NT2/D1 (cell line): ENCODE measurements at regions not wholly inside any gene's neighbourhood (a gene's known extent, or its start where the extent isn't known, plus 50 kb on each side); places are given as distances from the start of the nearest gene placed in this dataset.

Source experiments
- DNase-seq: peaks from one replicate; pipeline ENCODE4 v3.0.0-alpha.2; 2011; ENCODE audit warnings: low read depth, low spot score
- H3K27me3 ChIP-seq: 2 replicates; pipeline ENCODE4 v1.6.0; 2011; ENCODE audit warnings: mild to moderate bottlenecking; ENCODE audit not compliant: insufficient read length, insufficient read depth
- H3K36me3 ChIP-seq: 2 replicates; pipeline ENCODE4 v1.6.1; 2011; ENCODE audit warnings: mild to moderate bottlenecking, low read length, mixed read lengths; ENCODE audit not compliant: insufficient read depth, insufficient read length
- H3K4me1 ChIP-seq: 2 replicates; pipeline ENCODE4 v1.5.1; 2011; ENCODE audit not compliant: insufficient read depth, insufficient read length
- H3K4me3 ChIP-seq: 2 replicates; pipeline ENCODE4 v1.5.1; 2011; ENCODE audit warnings: low read depth; ENCODE audit not compliant: insufficient read length
- H3K9ac ChIP-seq: 2 replicates; pipeline ENCODE4 v1.6.0; 2011; ENCODE audit warnings: low read depth; ENCODE audit not compliant: insufficient read length
- H3K9me3 ChIP-seq: 2 replicates; pipeline ENCODE4 v1.5.1; 2011; ENCODE audit warnings: mild to moderate bottlenecking, low read length; ENCODE audit not compliant: insufficient read depth
- SUZ12 ChIP-seq: IDR thresholded peaks from 2 replicates; pipeline ENCODE4 v1.6.1; 2011; ENCODE audit not compliant: insufficient read length, insufficient read depth; ENCODE audit errors: extremely low read depth
- YY1 ChIP-seq: IDR thresholded peaks from 2 replicates; pipeline ENCODE4 v1.6.1; 2011; ENCODE audit not compliant: insufficient read length, insufficient read depth
- ZNF274 ChIP-seq: IDR thresholded peaks from 2 replicates; pipeline ENCODE4 v1.6.1; 2011; ENCODE audit warnings: mild to moderate bottlenecking, low read depth, low read length

GRCh38 chr17:53390575-53390974 lies 432.2 kb upstream of the KIF2B start:
- no peak for TF ChIP-seq ZNF274
- no peak for TF ChIP-seq YY1
- TF ChIP-seq SUZ12 = no peak
- Histone ChIP-seq H3K9me3 (no peaks in the 10 kb centered on the region), H3K9ac (no peak overlapping the region), H3K36me3 (no peaks in the 10 kb centered on the region), H3K4me1 (no peaks in the 10 kb centered on the region), H3K4me3 (no peak overlapping the region), H3K27me3 (no peaks in the 10 kb centered on the region)
- no peak for DNase-seq

GRCh38 chr17:53387745-53388144 lies 435.0 kb upstream of the KIF2B start:
- H3K27me3 ChIP-seq = no peaks in the 10 kb centered on the region
- no peaks in the 10 kb centered on the region for H3K4me1 ChIP-seq
- no peak overlapping the region for H3K4me3 ChIP-seq
- no peaks in the 10 kb centered on the region for H3K36me3 ChIP-seq
- no peak overlapping the region for H3K9ac ChIP-seq
- no peak for DNase-seq
- H3K9me3 ChIP-seq = no peaks in the 10 kb centered on the region
- no peak for TF ChIP-seq SUZ12
- TF ChIP-seq ZNF274 = no peak
- no peak for TF ChIP-seq YY1

GRCh38 chr17:53353919-53354351 lies 468.8 kb upstream of the KIF2B start:
- no peaks in the 10 kb centered on the region for H3K9me3 ChIP-seq
- TF ChIP-seq SUZ12 (no peak), ZNF274 (no peak), YY1 (no peak)
- no peaks in the 10 kb centered on the region for H3K27me3 ChIP-seq
- no peaks in the 10 kb centered on the region for H3K4me1 ChIP-seq
- H3K9ac ChIP-seq = no peak overlapping the region
- DNase-seq = no peak
- no peaks in the 10 kb centered on the region for H3K36me3 ChIP-seq
- no peak overlapping the region for H3K4me3 ChIP-seq

GRCh38 chr17:53344778-53345177 lies 477.9 kb upstream of the KIF2B start:
- H3K9ac ChIP-seq = no peak overlapping the region
- DNase-seq = no peak
- H3K4me3 ChIP-seq = no peak overlapping the region
- TF ChIP-seq YY1 (no peak), SUZ12 (no peak), ZNF274 (no peak)
- no peaks in the 10 kb centered on the region for H3K4me1 ChIP-seq
- no peaks in the 10 kb centered on the region for H3K9me3 ChIP-seq
- H3K27me3 ChIP-seq = no peaks in the 10 kb centered on the region
- H3K36me3 ChIP-seq = no peaks in the 10 kb centered on the region

GRCh38 chr17:53336281-53336680 lies 486.4 kb upstream of the KIF2B start:
- Histone ChIP-seq H3K27me3 (no peaks in the 10 kb centered on the region), H3K9me3 (peaks cover 10% of the 10 kb centered on the region), H3K9ac (no peak overlapping the region), H3K4me1 (no peaks in the 10 kb centered on the region), H3K36me3 (no peaks in the 10 kb centered on the region), H3K4me3 (no peak overlapping the region)
- no peak for DNase-seq
- TF ChIP-seq ZNF274 (no peak), YY1 (no peak), SUZ12 (no peak)

GRCh38 chr17:53335443-53335842 lies 487.3 kb upstream of the KIF2B start:
- no peak for DNase-seq
- no peak for TF ChIP-seq ZNF274
- TF ChIP-seq YY1 = no peak
- TF ChIP-seq SUZ12 = no peak
- no peak overlapping the region for H3K9ac ChIP-seq
- no peak overlapping the region for H3K4me3 ChIP-seq
- H3K4me1 ChIP-seq = no peaks in the 10 kb centered on the region
- no peaks in the 10 kb centered on the region for H3K36me3 ChIP-seq
- peaks cover 10% of the 10 kb centered on the region for H3K9me3 ChIP-seq
- H3K27me3 ChIP-seq = no peaks in the 10 kb centered on the region

GRCh38 chr17:53330756-53331155 lies 492.0 kb upstream of the KIF2B start:
- Histone ChIP-seq H3K4me3 (no peak overlapping the region), H3K9me3 (no peaks in the 10 kb centered on the region), H3K9ac (no peak overlapping the region), H3K36me3 (no peaks in the 10 kb centered on the region), H3K27me3 (no peaks in the 10 kb centered on the region), H3K4me1 (no peaks in the 10 kb centered on the region)
- TF ChIP-seq YY1 (no peak), ZNF274 (no peak), SUZ12 (no peak)
- no peak for DNase-seq

- no peak for DNase-seq
- no peaks in the 10 kb centered on the region for H3K36me3 ChIP-seq
- H3K4me1 ChIP-seq = no peaks in the 10 kb centered on the region
- H3K9me3 ChIP-seq = peaks cover 7% of the 10 kb centered on the region; the same call in 1 of the 2 replicates
- no peak overlapping the region for H3K9ac ChIP-seq
- no peaks in the 10 kb centered on the region for H3K27me3 ChIP-seq
- no peak overlapping the region for H3K4me3 ChIP-seq
- TF ChIP-seq YY1 (no peak), ZNF274 (no peak), SUZ12 (no peak)
These were observed 501.1 kb upstream of the KIF2B start for GRCh38 chr17:53321651-53322050.
